ENCODE measurements at regions not wholly inside any gene's neighbourhood (a gene's known extent, or its start where the extent isn't known, plus 50 kb on each side); places are given as distances from the start of the nearest gene placed in this dataset.
A peak's percentile ranks its signal among the peaks of the same experiment; 100 is the strongest.
"Not testable (repeated sequence)": the region's sequence is repeated elsewhere in the genome, so short reads cannot be mapped to it uniquely, and the experiment has no call there.

DNA sequence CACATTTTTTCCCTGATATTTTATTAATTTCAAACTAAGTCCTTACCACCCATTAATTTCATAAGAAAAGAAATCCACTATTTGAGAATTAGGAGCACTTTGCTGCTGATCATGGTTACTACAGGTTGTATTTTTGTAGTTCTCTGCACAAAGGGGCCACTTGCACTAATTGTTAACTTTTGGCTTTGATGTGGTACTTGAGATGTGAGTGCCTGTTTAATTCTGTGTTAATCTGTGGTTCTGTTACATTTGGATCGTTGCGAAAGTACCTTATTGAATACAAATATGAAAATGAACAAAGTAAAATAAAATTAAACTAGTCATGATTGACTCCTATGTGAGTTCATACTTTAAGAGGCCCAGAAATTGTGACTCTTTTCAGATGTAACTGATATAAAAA lies 374.9 kb upstream of the RGS6 start:
- CTCF ChIA-PET: no interaction called here
- Mint-ChIP-seq H3K36me3 (ENCODE audit: low read depth) (no peaks in the 10 kb centered on the region), H3K27me3 (no peaks in the 10 kb centered on the region), H3K4me1 (ENCODE audit: low read depth) (peaks cover 70% of the 10 kb centered on the region), H3K27ac (peak overlapping the region; percentile 87), H3K4me3 (peak overlapping the region; percentile 59), H3K9me3 (no peaks in the 10 kb centered on the region)
- Histone ChIP-seq H3K4me1 (ENCODE audit: insufficient read depth, low read length) (peaks cover 16% of the 10 kb centered on the region), H3K4me3 (ENCODE audit: low read length) (no peak overlapping the region), H3K9me3 (ENCODE audit: control insufficient read depth in 1 of 2, insufficient read depth in 1 of 2, low read length in 2 of 2) (no peaks in the 10 kb centered on the region), H3K27ac (ENCODE audit: low read depth in 1 of 2, low read length in 2 of 2) (no peak overlapping the region), H3K36me3 (ENCODE audit: insufficient read depth, low read length) (no peaks in the 10 kb centered on the region), H3K27me3 (ENCODE audit: control insufficient read depth in 1 of 2, insufficient read depth in 2 of 2, low read length in 2 of 2) (no peaks in the 10 kb centered on the region)
- intact Hi-C loops (cut with DNase I, micrococcal nuclease): no loop called here
- no peak for TF ChIP-seq CTCF (IDR thresholded peaks at IDR 0.05)
- DNase-seq: peak in 1 of 14 experiments; percentile 11
- no peak for ATAC-seq (ENCODE audit: poor library complexity)
- POLR2A ChIA-PET: no interaction called here

GRCh38 chr14:71558943-71559342 lies 373.3 kb upstream of the RGS6 start:
- H3K27me3 Mint-ChIP-seq; H3K36me3 ChIP-seq (ENCODE audit: insufficient read depth, low read length); H3K9me3 Mint-ChIP-seq; POLR2A ChIA-PET; H3K27me3 ChIP-seq (ENCODE audit: control insufficient read depth in 1 of 2, insufficient read depth in 2 of 2, low read length in 2 of 2); H3K4me3 Mint-ChIP-seq; ATAC-seq (ENCODE audit: poor library complexity); H3K4me3 ChIP-seq (ENCODE audit: low read length); H3K36me3 Mint-ChIP-seq (ENCODE audit: low read depth); H3K9me3 ChIP-seq (ENCODE audit: control insufficient read depth in 1 of 2, insufficient read depth in 1 of 2, low read length in 2 of 2); CTCF ChIA-PET; intact Hi-C loops (cut with DNase I, micrococcal nuclease); DNase-seq; H3K27ac ChIP-seq (ENCODE audit: low read depth in 1 of 2, low read length in 2 of 2); H3K27ac Mint-ChIP-seq: not testable (repeated sequence)
- peaks cover 60% of the 10 kb centered on the region for H3K4me1 Mint-ChIP-seq (ENCODE audit: low read depth)
- peaks cover 16% of the 10 kb centered on the region for H3K4me1 ChIP-seq (ENCODE audit: insufficient read depth, low read length)

DNA sequence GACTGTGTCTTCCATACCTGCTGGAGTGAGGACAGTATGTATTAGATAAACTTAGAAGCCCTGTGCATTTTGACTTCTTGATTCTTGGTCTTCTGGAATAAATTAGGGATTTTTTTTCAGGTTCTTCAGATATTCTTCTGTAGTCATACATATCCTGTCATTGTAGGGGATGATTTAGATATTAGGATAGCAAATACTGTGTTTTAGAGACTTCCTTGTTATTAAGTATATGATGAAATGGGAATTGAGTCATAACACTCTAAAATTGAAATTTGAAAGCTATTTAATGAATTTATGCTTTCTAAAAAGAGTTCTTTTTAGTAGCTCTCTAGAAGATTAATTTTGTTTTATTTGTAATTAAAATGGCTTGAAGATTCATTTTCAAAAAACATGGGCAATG lies 371.5 kb upstream of the RGS6 start:
- Histone ChIP-seq H3K36me3 (ENCODE audit: insufficient read depth, low read length) (no peaks in the 10 kb centered on the region), H3K4me3 (ENCODE audit: low read length) (no peak overlapping the region), H3K27ac (ENCODE audit: low read depth in 1 of 2, low read length in 2 of 2) (no peak overlapping the region), H3K4me1 (ENCODE audit: insufficient read depth, low read length) (peaks cover 12% of the 10 kb centered on the region), H3K27me3 (ENCODE audit: control insufficient read depth in 1 of 2, insufficient read depth in 2 of 2, low read length in 2 of 2) (no peaks in the 10 kb centered on the region), H3K9me3 (ENCODE audit: control insufficient read depth in 1 of 2, insufficient read depth in 1 of 2, low read length in 2 of 2) (no peaks in the 10 kb centered on the region)
- no peak for TF ChIP-seq CTCF (IDR thresholded peaks at IDR 0.05)
- Mint-ChIP-seq H3K36me3 (ENCODE audit: low read depth) (no peaks in the 10 kb centered on the region), H3K9me3 (no peaks in the 10 kb centered on the region), H3K27me3 (no peaks in the 10 kb centered on the region), H3K4me1 (ENCODE audit: low read depth) (peaks cover 42% of the 10 kb centered on the region), H3K4me3 (no peak overlapping the region), H3K27ac (peak overlapping the region; percentile 32)
- intact Hi-C loops (cut with DNase I, micrococcal nuclease): no loop called here
- DNase-seq (no peak), ATAC-seq (ENCODE audit: poor library complexity) (no peak)
- ChIA-PET POLR2A (no interaction called here), CTCF (no interaction called here)

DNA sequence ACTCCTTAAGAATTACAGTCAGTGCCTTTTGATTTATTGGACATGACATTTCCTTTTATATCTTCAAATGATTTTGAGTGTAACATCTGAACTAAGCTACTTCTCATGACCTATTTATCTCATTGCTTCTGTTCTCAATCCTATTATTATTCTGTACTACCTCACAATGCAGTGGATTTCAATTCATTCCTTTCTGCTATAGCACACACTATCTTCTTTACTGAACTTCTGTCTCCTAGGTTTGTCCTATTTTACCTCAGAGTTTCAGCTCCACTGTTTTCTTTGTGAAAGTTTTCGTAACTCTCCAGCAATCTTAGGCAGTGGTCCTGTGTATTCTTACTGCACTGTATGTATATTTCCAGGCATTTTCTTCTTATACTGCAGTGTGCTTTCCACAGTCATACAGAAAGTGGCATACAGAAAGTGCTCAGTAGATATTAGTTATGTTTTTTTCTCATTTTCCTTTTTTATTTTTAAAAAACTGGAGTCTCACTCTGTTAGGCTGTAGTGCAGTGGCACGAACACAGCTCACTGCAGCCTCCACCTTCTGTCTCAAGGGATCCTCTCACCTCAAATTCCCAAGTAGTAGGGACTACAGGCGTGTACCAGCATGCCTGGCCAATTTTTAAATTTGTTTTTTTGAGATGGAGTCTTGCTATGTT lies 368.6 kb upstream of the RGS6 start:
- H3K36me3 Mint-ChIP-seq (ENCODE audit: low read depth): no peaks in the 10 kb centered on the region
- no peak for ATAC-seq (ENCODE audit: poor library complexity)
- TF ChIP-seq CTCF (IDR thresholded peaks at IDR 0.05): no peak
- H3K9me3 Mint-ChIP-seq: no peaks in the 10 kb centered on the region
- POLR2A ChIA-PET: no interaction called here
- CTCF ChIA-PET: no interaction called here
- Histone ChIP-seq H3K27me3 (ENCODE audit: control insufficient read depth in 1 of 2, insufficient read depth in 2 of 2, low read length in 2 of 2) (no peaks in the 10 kb centered on the region), H3K4me1 (ENCODE audit: insufficient read depth, low read length) (no peaks in the 10 kb centered on the region), H3K4me3 (ENCODE audit: low read length) (no peak overlapping the region), H3K27ac (ENCODE audit: low read depth in 1 of 2, low read length in 2 of 2) (no peak overlapping the region), H3K36me3 (ENCODE audit: insufficient read depth, low read length) (no peaks in the 10 kb centered on the region), H3K9me3 (ENCODE audit: control insufficient read depth in 1 of 2, insufficient read depth in 1 of 2, low read length in 2 of 2) (no peaks in the 10 kb centered on the region)
- H3K27ac Mint-ChIP-seq: no peak overlapping the region
- no peaks in the 10 kb centered on the region for H3K27me3 Mint-ChIP-seq
- no peak for DNase-seq
- H3K4me3 Mint-ChIP-seq: no peak overlapping the region
- intact Hi-C loops (cut with DNase I, micrococcal nuclease): no loop called here
- H3K4me1 Mint-ChIP-seq (ENCODE audit: low read depth): peaks cover 20% of the 10 kb centered on the region
